Neural crest cell (in vitro differentiated cells): ENCODE measurements at regions not wholly inside any gene's neighbourhood (a gene's known extent, or its start where the extent isn't known, plus 50 kb on each side); places are given as distances from the start of the nearest gene placed in this dataset.
A peak's percentile ranks its signal among the peaks of the same experiment; 100 is the strongest.

ENCODE experiments used
- DNase-seq: peaks from one replicate; pipeline ENCODE4 v3.0.0; 2021; ENCODE audit warnings: low read depth, mixed read lengths, low spot score
- H3K27ac Mint-ChIP-seq: one replicate; pipeline ENCODE4 v1.8.0; 2021; ENCODE audit warnings: mild to moderate bottlenecking, mixed read lengths; ENCODE audit not compliant: unreplicated experiment
- H3K27me3 Mint-ChIP-seq: 2 replicates; pipeline ENCODE4 v1.8.0; 2021; ENCODE audit warnings: low read depth, mild to moderate bottlenecking, mixed read lengths
- H3K36me3 Mint-ChIP-seq: 2 replicates; pipeline ENCODE4 v1.8.0; 2021; ENCODE audit warnings: low read depth, mild to moderate bottlenecking, mixed read lengths
- H3K4me1 Mint-ChIP-seq: 2 replicates; pipeline ENCODE4 v1.8.0; 2021; ENCODE audit warnings: mixed read lengths
- H3K4me3 Mint-ChIP-seq: one replicate; pipeline ENCODE4 v1.8.0; 2021; ENCODE audit warnings: mild to moderate bottlenecking, mixed read lengths
- H3K9me3 Mint-ChIP-seq: 2 replicates; pipeline ENCODE4 v1.8.0; 2021; ENCODE audit warnings: mixed read lengths
- CTCF ChIP-seq: fragments of 200-600 bp; sonication (generic); conservative IDR thresholded peaks from 2 replicates; pipeline ENCODE4 v1.5.0; 2021; ENCODE audit warnings: antibody characterized with exemption, mild to moderate bottlenecking

- H3K4me1 Mint-ChIP-seq: peaks cover 2% of the 10 kb centered on the region
- H3K27ac Mint-ChIP-seq: no peak overlapping the region
These were observed 451.7 kb upstream of the MARCKS start for GRCh38 chr6:113405326-113406047.

GRCh38 chr6:113406048-113406695 lies 451.0 kb upstream of the MARCKS start:
- H3K9me3 Mint-ChIP-seq: peaks cover 9% of the 10 kb centered on the region
- TF ChIP-seq CTCF: no peak
- no peak overlapping the region for H3K4me3 Mint-ChIP-seq
- no peak overlapping the region for H3K27ac Mint-ChIP-seq
- DNase-seq: no peak
- H3K36me3 Mint-ChIP-seq: no peaks in the 10 kb centered on the region
- H3K27me3 Mint-ChIP-seq: no peaks in the 10 kb centered on the region
- peaks cover 3% of the 10 kb centered on the region for H3K4me1 Mint-ChIP-seq

More at GRCh38 chr6:113405326-113406047, 451.7 kb upstream of the MARCKS start:
- peaks cover 9% of the 10 kb centered on the region for H3K9me3 Mint-ChIP-seq
- H3K4me3 Mint-ChIP-seq: no peak overlapping the region
- no peaks in the 10 kb centered on the region for H3K36me3 Mint-ChIP-seq
- no peak for DNase-seq
- H3K27me3 Mint-ChIP-seq: no peaks in the 10 kb centered on the region
- no peak for TF ChIP-seq CTCF

- TF ChIP-seq CTCF: no peak
- Mint-ChIP-seq H3K27ac (no peak overlapping the region), H3K27me3 (no peaks in the 10 kb centered on the region), H3K36me3 (no peaks in the 10 kb centered on the region), H3K9me3 (peaks cover 4% of the 10 kb centered on the region), H3K4me1 (peaks cover 14% of the 10 kb centered on the region), H3K4me3 (no peak overlapping the region)
- no peak for DNase-seq
These were observed 446.1 kb upstream of the MARCKS start for GRCh38 chr6:113411011-113411410.

- Mint-ChIP-seq H3K9me3 (peaks cover 4% of the 10 kb centered on the region), H3K27ac (no peak overlapping the region), H3K4me3 (no peak overlapping the region), H3K36me3 (no peaks in the 10 kb centered on the region), H3K27me3 (no peaks in the 10 kb centered on the region), H3K4me1 (peaks cover 14% of the 10 kb centered on the region)
- no peak for TF ChIP-seq CTCF
- no peak for DNase-seq
These were observed 444.4 kb upstream of the MARCKS start for GRCh38 chr6:113412589-113413357.

- no peak overlapping the region for H3K27ac Mint-ChIP-seq
- TF ChIP-seq CTCF: peak; percentile 36
- H3K9me3 Mint-ChIP-seq: peaks cover 2% of the 10 kb centered on the region
- H3K27me3 Mint-ChIP-seq: no peaks in the 10 kb centered on the region
- H3K36me3 Mint-ChIP-seq: no peaks in the 10 kb centered on the region
- peaks cover 14% of the 10 kb centered on the region for H3K4me1 Mint-ChIP-seq
- no peak overlapping the region for H3K4me3 Mint-ChIP-seq
- DNase-seq: no peak
These were observed 442.6 kb upstream of the MARCKS start for GRCh38 chr6:113414511-113414910.
